Activated CD4-positive, alpha-beta memory T cell treated with anti-CD3 and anti-CD28 coated beads, Interleukin-2, amount 10 ng/mL, durations not matched to agents 7 days and 5 days (primary cell): ENCODE measurements at regions not wholly inside any gene's neighbourhood (a gene's known extent, or its start where the extent isn't known, plus 50 kb on each side); places are given as distances from the start of the nearest gene placed in this dataset.

ENCODE experiments used
- CTCF ChIA-PET: fragments of 350-600 bp; sonication (Branson Sonifier 250); formaldehyde crosslinking; loops from one replicate; lab custom pipeline; 2021; ENCODE audit warnings: antibody characterized with exemption, inconsistent platforms; lab: Charles Lee
- POLR2A ChIA-PET: fragments of 350-600 bp; sonication (Branson Sonifier 250); formaldehyde crosslinking; loops from one replicate; lab custom pipeline; 2021; ENCODE audit warnings: antibody characterized with exemption; lab: Charles Lee
- DNase-seq: peaks from one replicate; pipeline ENCODE4 v3.0.0-alpha.2; 2020
- H3K27ac Mint-ChIP-seq: one replicate; pipeline ENCODE4 v1.8.0; 2021; ENCODE audit warnings: mild to moderate bottlenecking, mixed read lengths
- H3K27me3 Mint-ChIP-seq: one replicate; pipeline ENCODE4 v1.8.0; 2021; ENCODE audit warnings: mixed read lengths
- H3K36me3 Mint-ChIP-seq: one replicate; pipeline ENCODE4 v1.8.0; 2021; ENCODE audit warnings: low read depth, mixed read lengths
- H3K4me1 Mint-ChIP-seq: one replicate; pipeline ENCODE4 v1.8.0; 2021; ENCODE audit warnings: mixed read lengths
- H3K4me3 Mint-ChIP-seq: one replicate; pipeline ENCODE4 v1.8.0; 2021; ENCODE audit warnings: mild to moderate bottlenecking, mixed read lengths
- H3K9me3 Mint-ChIP-seq: one replicate; pipeline ENCODE4 v1.8.0; 2021; ENCODE audit warnings: mixed read lengths

DNA sequence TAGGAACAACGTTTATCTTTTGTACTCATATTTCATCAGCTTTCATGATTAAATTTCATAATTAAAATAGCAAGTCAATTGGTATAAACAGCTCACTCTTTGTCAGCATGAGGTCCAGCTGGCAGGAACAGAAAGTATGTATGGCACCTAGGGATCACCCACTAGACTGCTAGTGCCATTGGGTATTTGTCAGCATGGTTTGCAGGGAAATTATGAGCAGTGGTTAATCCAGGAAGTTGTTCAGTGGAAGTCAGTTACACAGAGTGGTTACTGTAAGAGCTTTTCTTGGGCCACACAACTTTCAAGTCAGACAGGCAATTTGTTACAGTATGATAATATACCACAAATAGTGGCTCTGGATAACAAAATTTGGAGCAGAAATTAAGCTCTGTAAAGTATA, 340.3 kb upstream of the RGS6 start:
- H3K27me3 Mint-ChIP-seq: no peaks in the 10 kb centered on the region
- DNase-seq: peak; percentile 28
- peaks cover 16% of the 10 kb centered on the region for H3K36me3 Mint-ChIP-seq
- peak overlapping the region; percentile 17 for H3K27ac Mint-ChIP-seq
- peaks cover 50% of the 10 kb centered on the region for H3K4me1 Mint-ChIP-seq
- ChIA-PET CTCF (no interaction called here), POLR2A (interaction anchor here (1.1 to 1.4 kb wide), 4 partner anchors 37 to 449 kb away, joined by 3 to 5 read pairs (median 4); no protein-coding TSS in a partner anchor)
- H3K4me3 Mint-ChIP-seq: no peak overlapping the region
- no peaks in the 10 kb centered on the region for H3K9me3 Mint-ChIP-seq

DNA sequence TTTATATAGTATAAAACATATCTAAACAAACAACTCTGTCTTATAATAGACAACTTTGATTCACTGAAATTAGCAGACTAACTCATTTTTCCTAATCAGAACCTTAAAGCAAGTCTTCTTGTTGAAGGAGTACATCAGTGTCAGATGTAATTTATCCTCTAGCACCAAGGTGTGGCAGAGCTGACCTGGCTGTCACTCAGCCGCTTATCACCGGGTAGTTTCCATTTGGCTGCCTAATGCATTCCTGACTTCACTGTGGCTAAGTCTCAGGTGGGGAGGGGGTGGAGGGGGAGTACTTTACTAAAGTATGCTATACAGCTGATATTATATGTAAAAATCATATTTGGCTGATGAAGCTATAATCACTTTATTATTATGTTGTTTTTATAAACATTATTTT, 339.9 kb upstream of the RGS6 start:
- Mint-ChIP-seq H3K9me3 (no peaks in the 10 kb centered on the region), H3K4me3 (no peak overlapping the region), H3K27me3 (no peaks in the 10 kb centered on the region), H3K36me3 (peaks cover 19% of the 10 kb centered on the region), H3K4me1 (peaks cover 53% of the 10 kb centered on the region), H3K27ac (no peak overlapping the region)
- DNase-seq: no peak
- CTCF ChIA-PET: no interaction called here
- POLR2A ChIA-PET: interaction anchor here (1.2 kb wide), 1 partner anchor 450 kb away, joined by 5 read pairs; no protein-coding TSS in a partner anchor

DNA sequence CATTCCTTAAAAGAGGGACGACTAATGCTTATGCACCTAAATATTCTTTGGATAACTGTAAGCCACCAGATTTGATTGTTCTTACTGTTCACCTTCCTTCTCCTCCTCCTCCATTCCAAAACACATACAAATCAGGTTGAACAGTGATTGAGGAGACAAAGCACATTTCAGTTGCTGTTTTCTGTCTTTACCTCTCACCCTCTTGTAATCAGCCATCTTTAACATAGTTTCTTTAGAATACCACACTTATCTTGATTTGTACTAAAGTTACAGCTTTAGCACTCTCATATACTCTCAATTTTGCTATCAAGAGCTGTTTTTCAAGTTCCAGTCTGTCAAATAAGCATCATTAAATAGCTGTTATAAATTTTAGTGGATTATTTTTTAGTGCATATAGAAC, 338.3 kb upstream of the RGS6 start:
- ChIA-PET CTCF (no interaction called here), POLR2A (no interaction called here)
- H3K4me1 Mint-ChIP-seq: peaks cover 67% of the 10 kb centered on the region
- H3K9me3 Mint-ChIP-seq: no peaks in the 10 kb centered on the region
- H3K27me3 Mint-ChIP-seq: no peaks in the 10 kb centered on the region
- no peak overlapping the region for H3K4me3 Mint-ChIP-seq
- peaks cover 22% of the 10 kb centered on the region for H3K36me3 Mint-ChIP-seq
- peak overlapping the region; percentile 13 for H3K27ac Mint-ChIP-seq
- no peak for DNase-seq

DNA sequence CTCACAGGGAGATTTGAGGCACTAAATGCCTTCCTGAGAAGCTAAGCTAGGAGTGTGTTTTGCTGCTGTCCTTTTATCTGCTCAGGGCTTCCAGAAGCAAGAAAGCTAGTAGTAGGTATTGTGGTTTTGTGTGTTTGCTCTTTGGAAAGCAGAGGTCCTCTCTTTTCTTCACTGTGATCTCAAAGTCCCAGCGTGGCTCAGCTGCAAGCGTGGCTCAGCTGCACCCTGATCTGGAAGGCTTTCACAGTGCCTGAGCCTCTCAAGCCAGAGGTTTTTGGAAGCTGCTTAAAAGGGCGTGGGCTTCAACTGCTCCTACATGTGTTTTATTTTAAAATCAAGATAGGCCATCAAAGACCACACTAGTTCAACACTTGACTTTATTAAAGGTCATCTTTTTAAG, 337.4 kb upstream of the RGS6 start:
- Mint-ChIP-seq H3K4me1 (peaks cover 66% of the 10 kb centered on the region), H3K27me3 (no peaks in the 10 kb centered on the region), H3K27ac (peak overlapping the region; percentile 37), H3K4me3 (no peak overlapping the region), H3K9me3 (peaks cover 3% of the 10 kb centered on the region), H3K36me3 (peaks cover 22% of the 10 kb centered on the region)
- CTCF ChIA-PET: no interaction called here
- POLR2A ChIA-PET: interaction anchor here (1.0 to 1.5 kb wide), 3 partner anchors 40 to 273 kb away, joined by 3 to 6 read pairs (median 4); no protein-coding TSS in a partner anchor
- DNase-seq: no peak

DNA sequence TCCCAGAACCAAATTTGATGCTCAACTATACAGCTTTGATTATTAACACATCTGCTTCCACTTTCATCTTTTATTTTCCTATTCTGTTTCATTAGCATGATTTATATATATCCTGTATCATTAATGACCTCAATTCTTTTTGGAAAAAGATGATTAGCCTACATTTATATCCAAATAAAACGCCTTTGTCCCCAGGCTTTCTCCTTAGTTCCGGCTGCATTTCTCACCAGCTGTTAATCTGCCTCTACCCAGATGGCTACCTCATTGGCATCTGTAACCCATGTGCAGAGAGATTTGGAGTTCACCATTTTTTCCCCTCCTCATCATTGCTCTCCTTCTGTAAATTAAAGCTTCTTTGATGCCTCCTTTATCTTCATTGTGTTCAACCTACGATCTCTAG, 336.8 kb upstream of the RGS6 start:
- Mint-ChIP-seq H3K27me3 (no peaks in the 10 kb centered on the region), H3K27ac (no peak overlapping the region), H3K9me3 (peaks cover 8% of the 10 kb centered on the region), H3K36me3 (peaks cover 28% of the 10 kb centered on the region), H3K4me1 (peaks cover 68% of the 10 kb centered on the region), H3K4me3 (no peak overlapping the region)
- CTCF ChIA-PET: no interaction called here
- DNase-seq: no peak
- POLR2A ChIA-PET: interaction anchor here (1.1 to 1.5 kb wide), 3 partner anchors 40 to 274 kb away, joined by 3 to 6 read pairs (median 3); no protein-coding TSS in a partner anchor

DNA sequence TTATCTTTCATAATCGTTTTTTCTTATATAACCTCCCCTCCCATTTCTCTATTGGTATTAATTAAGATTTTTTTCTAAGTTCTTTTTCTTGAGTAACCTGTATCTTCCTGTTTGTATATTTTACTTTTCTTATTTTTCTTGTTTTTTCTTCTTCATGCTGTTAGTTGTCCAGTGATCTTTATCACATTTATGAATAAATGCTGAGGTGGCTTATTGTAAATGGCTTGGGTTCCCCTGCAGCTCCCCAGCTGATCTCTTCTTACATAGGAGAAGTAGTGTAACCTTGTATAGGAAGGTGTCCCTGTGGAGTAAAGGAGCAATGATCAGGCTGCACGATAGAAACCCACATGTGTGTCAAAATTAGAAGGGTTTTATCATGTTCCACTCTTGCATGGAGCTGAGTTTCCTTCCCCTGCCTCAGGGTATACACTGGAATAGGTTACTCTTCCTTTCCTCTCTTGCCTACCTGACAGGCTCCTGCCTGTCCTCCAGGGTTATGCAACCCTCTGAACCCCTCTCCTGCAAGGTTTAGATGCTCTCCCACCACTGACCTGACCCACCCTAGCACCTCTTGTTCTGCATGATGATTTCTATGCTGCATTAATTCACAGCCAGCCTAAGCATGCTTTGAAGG, 334.8 kb upstream of the RGS6 start:
- peaks cover 53% of the 10 kb centered on the region for H3K4me1 Mint-ChIP-seq
- no peaks in the 10 kb centered on the region for H3K27me3 Mint-ChIP-seq
- H3K4me3 Mint-ChIP-seq: no peak overlapping the region
- DNase-seq: no peak
- CTCF ChIA-PET: interaction anchor here (1.6 kb wide), 1 partner anchor 39 kb away, joined by 3 read pairs; no protein-coding TSS in a partner anchor
- POLR2A ChIA-PET: no interaction called here
- H3K27ac Mint-ChIP-seq: peak overlapping the region; percentile 46
- H3K9me3 Mint-ChIP-seq: peaks cover 13% of the 10 kb centered on the region
- H3K36me3 Mint-ChIP-seq: peaks cover 45% of the 10 kb centered on the region

DNA sequence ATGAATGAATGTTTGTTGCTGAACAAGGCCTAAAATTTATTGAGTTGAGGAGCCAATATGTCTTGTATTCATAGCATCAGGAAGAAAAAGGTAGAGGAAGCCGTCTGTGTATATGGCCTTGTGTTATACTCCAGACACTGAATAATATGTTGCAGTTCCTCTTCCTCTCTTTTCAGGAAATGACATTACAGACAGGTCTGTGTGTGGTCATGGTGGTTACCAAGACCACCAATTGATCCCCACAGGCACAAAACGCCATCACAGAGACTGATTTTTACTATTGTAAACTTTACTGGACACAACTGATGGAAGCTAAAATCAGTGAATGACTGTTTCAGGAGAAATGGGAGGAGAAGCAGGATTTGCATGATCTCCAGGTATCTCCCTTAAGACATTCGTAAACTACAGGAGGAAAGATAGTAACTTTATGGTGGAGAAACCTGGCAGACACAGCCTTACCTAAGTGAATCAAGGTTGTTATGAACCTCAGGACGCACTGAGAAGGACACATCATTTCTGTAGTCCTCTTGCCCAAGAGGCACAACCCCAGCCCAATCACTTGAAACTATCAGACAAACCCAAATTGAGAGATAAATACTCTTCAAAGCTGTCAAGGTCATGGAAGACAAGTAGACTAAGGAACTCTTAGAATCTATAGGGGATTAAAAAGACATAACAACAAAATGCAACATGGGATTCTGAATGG, 334.1 kb upstream of the RGS6 start:
- Mint-ChIP-seq H3K4me1 (peaks cover 49% of the 10 kb centered on the region), H3K9me3 (peaks cover 13% of the 10 kb centered on the region), H3K27ac (peak overlapping the region; percentile 46), H3K36me3 (peaks cover 48% of the 10 kb centered on the region), H3K4me3 (no peak overlapping the region), H3K27me3 (no peaks in the 10 kb centered on the region)
- DNase-seq: peak; percentile 30
- ChIA-PET CTCF (interaction anchor here (1.6 kb wide), 1 partner anchor 39 kb away, joined by 3 read pairs; no protein-coding TSS in a partner anchor), POLR2A (no interaction called here)

DNA sequence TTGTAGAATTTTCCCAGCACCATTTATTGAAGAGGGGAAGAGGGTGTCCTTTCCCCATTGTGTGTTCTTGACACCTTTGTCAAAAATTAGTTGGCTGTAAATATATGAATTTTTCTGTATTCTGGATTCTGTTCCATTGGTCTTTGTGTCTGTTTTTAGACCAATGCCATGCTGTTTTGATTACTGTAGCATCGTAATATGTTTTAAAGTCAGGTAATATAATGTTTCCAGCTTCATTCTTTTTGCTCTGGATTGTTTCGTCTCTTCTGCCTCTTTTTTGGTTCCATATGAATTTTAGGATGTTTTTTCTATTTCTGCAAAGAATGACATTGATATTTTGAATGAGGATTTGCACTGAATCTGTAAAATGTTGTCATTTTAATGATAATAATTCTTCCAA, 331.9 kb upstream of the RGS6 start:
- peaks cover 15% of the 10 kb centered on the region for H3K9me3 Mint-ChIP-seq
- H3K36me3 Mint-ChIP-seq: peaks cover 57% of the 10 kb centered on the region
- no peaks in the 10 kb centered on the region for H3K27me3 Mint-ChIP-seq
- H3K4me3 Mint-ChIP-seq: no peak overlapping the region
- ChIA-PET CTCF (no interaction called here), POLR2A (no interaction called here)
- no peak for DNase-seq
- H3K4me1 Mint-ChIP-seq: peaks cover 35% of the 10 kb centered on the region
- H3K27ac Mint-ChIP-seq: no peak overlapping the region

DNA sequence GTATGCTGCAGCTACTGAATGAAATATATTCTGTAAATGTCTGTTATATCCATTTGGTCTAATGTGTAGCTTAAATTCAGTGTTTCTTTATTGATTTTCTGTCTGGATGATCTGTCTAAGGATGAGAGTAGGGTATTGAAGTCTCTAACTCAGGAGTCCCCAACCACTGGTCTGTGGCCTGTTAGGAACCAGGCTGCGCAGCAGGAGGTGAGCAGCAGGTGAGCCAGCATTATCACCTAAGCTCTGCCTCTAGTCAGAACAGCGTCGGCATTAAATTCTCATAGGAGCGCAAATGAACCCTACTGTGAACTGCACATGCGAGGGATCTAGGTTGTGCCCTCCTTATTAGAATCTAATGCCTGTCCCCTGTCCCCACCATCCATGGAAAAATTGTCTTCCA, 329.7 kb upstream of the RGS6 start:
- Mint-ChIP-seq H3K27me3 (no peaks in the 10 kb centered on the region), H3K36me3 (peaks cover 57% of the 10 kb centered on the region), H3K4me3 (no peak overlapping the region), H3K27ac (no peak overlapping the region), H3K4me1 (peaks cover 31% of the 10 kb centered on the region), H3K9me3 (peaks cover 16% of the 10 kb centered on the region)
- no peak for DNase-seq
- POLR2A ChIA-PET: no interaction called here
- CTCF ChIA-PET: no interaction called here

DNA sequence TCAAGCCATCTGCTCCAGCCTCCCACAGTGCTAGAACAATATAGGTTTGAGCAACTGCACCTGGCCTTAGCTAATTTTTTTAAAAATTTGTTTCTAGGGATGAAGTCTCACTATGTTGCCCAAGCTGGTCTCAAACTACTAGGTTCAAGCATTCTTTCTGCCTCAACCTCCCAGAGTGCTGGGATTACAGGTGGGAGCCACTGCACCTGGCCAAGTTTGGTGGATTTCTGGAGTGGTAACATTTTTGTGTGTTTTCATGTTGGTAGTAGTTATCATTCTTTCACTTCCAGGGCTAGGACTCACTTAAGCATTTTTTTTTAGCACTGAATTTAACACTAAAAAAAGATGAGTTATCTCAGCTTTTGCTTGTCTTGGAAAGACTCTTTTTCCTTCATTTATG, 328.0 kb upstream of the RGS6 start:
- Mint-ChIP-seq H3K27me3 (no peaks in the 10 kb centered on the region), H3K9me3 (peaks cover 16% of the 10 kb centered on the region), H3K27ac (no peak overlapping the region), H3K4me3 (no peak overlapping the region), H3K36me3 (peaks cover 43% of the 10 kb centered on the region), H3K4me1 (peaks cover 17% of the 10 kb centered on the region)
- CTCF ChIA-PET: no interaction called here
- no peak for DNase-seq
- POLR2A ChIA-PET: no interaction called here

DNA sequence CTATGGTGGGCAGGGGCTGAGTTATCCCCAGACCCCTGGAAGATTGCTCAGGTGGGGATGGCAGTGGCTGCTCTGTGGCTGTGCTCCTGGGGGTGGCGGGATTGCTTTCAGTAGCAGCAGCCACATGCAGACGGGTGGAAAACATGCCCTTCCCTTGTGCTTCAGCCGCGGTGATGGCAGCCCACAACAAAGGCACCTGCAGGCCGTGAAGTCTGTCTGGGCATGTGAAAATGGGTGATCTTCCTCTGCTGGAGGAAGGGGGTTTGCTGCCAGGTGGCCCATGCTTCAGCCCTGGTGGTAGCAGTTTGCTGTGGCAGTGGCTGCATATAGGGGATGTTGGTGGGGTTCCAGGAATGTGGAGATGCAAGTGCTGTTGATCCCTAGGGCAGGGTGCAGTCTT, 326.2 kb upstream of the RGS6 start:
- ChIA-PET CTCF (no interaction called here), POLR2A (no interaction called here)
- no peak for DNase-seq
- Mint-ChIP-seq H3K4me3 (no peak overlapping the region), H3K4me1 (peaks cover 11% of the 10 kb centered on the region), H3K27ac (no peak overlapping the region), H3K36me3 (peaks cover 26% of the 10 kb centered on the region), H3K9me3 (peaks cover 4% of the 10 kb centered on the region), H3K27me3 (no peaks in the 10 kb centered on the region)

DNA sequence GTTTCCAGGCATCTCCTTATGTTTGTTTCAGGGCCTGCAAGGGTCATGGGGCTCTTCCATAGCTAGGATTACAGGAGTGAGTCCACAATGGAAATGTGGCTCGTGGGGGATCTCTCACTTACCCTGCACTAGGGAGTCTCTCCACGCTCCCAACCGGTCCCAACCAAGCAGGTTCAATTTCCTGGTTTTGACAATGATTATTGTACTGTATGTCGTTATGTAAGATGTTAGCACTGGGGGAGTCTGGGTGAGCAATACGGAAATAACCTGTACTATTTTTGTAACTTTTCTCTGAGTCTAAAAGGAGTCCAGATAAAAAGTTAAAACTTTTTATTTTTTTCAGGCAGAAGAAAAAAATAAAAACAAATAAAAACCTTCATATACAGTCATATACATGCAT, 325.7 kb upstream of the RGS6 start:
- no peak overlapping the region for H3K27ac Mint-ChIP-seq
- ChIA-PET CTCF (interaction anchor here (0.6 kb wide), 1 partner anchor 97 kb away, joined by 4 read pairs; no protein-coding TSS in a partner anchor), POLR2A (no interaction called here)
- peaks cover 4% of the 10 kb centered on the region for H3K9me3 Mint-ChIP-seq
- H3K36me3 Mint-ChIP-seq: peaks cover 21% of the 10 kb centered on the region
- H3K27me3 Mint-ChIP-seq: no peaks in the 10 kb centered on the region
- peaks cover 11% of the 10 kb centered on the region for H3K4me1 Mint-ChIP-seq
- DNase-seq: no peak
- H3K4me3 Mint-ChIP-seq: no peak overlapping the region

DNA sequence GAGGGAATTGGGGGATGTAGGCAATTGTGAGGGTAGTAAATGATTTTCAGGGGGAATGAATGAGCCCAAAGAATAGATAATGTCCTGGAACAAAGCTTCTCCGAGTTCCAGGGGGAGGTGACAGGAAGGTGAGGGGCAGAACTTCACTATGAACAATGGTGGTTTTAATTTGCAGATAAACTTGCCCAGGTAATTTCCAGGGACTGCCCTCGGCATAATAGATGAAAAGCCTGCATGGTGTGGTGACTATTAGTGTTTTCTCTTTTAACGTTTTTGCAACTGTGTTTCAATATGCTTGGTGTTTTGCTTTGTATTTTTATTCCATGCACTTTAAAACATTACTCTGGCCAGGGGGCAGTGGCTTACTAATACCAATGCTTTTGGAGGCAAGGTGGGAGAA, 325.2 kb upstream of the RGS6 start:
- H3K9me3 Mint-ChIP-seq: peaks cover 4% of the 10 kb centered on the region
- H3K36me3 Mint-ChIP-seq: peaks cover 17% of the 10 kb centered on the region
- ChIA-PET CTCF (interaction anchor here (0.6 kb wide), 1 partner anchor 97 kb away, joined by 4 read pairs; no protein-coding TSS in a partner anchor), POLR2A (no interaction called here)
- no peak for DNase-seq
- H3K27ac Mint-ChIP-seq: no peak overlapping the region
- peaks cover 11% of the 10 kb centered on the region for H3K4me1 Mint-ChIP-seq
- no peak overlapping the region for H3K4me3 Mint-ChIP-seq
- H3K27me3 Mint-ChIP-seq: no peaks in the 10 kb centered on the region
